ENCODE measurements at regions not wholly inside any gene's neighbourhood (a gene's known extent, or its start where the extent isn't known, plus 50 kb on each side); places are given as distances from the start of the nearest gene placed in this dataset.
"Not testable (repeated sequence)": the region's sequence is repeated elsewhere in the genome, so short reads cannot be mapped to it uniquely, and the experiment has no call there.

- not testable (repeated sequence) for H3K4me2 ChIP-seq; H2AFZ ChIP-seq (ENCODE audit: low read depth); H3K27ac ChIP-seq; H3K4me3 ChIP-seq (IDR thresholded peaks at IDR 0.05; ENCODE audit: insufficient read depth, low read depth, low read length); H3K9ac ChIP-seq; H4K20me1 ChIP-seq (ENCODE audit: insufficient read depth); H3K36me3 ChIP-seq (ENCODE audit: insufficient read depth); H3K27me3 ChIP-seq (ENCODE audit: insufficient read depth, low read depth); H3K79me2 ChIP-seq (ENCODE audit: insufficient read depth, low read depth); H3K4me1 ChIP-seq (ENCODE audit: low read depth, poor library complexity, severe bottlenecking)
These were observed 1407.3 kb upstream of the PCDH10 start for GRCh38 chr4:131741836-131742235.

GRCh38 chr4:131742536-131743205 lies 1406.4 kb upstream of the PCDH10 start:
- not testable (repeated sequence) for H3K4me2 ChIP-seq; H3K36me3 ChIP-seq (ENCODE audit: insufficient read depth); H3K27me3 ChIP-seq (ENCODE audit: insufficient read depth, low read depth); H2AFZ ChIP-seq (ENCODE audit: low read depth); H3K4me1 ChIP-seq (ENCODE audit: low read depth, poor library complexity, severe bottlenecking); H3K27ac ChIP-seq; H4K20me1 ChIP-seq (ENCODE audit: insufficient read depth); H3K9ac ChIP-seq; H3K79me2 ChIP-seq (ENCODE audit: insufficient read depth, low read depth); H3K4me3 ChIP-seq (IDR thresholded peaks at IDR 0.05; ENCODE audit: insufficient read depth, low read depth, low read length)

DNA sequence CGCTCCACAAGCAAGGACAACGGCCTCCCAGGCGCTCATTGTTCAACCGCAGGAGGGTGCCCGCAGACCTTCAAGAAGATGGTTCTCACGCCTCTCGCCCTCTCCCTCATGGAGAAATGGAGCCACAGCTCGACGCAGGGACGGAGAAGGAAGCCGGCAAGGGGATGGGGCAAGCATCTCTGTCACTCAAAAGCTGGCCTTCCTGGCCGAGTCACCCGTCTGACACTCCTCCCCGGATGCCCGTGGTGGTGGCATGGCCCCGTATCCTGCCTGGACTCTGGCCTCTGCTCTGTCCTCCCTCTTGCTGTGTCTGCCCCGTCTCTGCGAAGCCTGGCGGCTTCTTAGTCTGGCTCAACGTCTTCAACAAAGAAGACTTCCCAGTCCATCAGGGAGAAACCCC lies 1405.7 kb upstream of the PCDH10 start:
- H2AFZ ChIP-seq (ENCODE audit: low read depth); H3K4me3 ChIP-seq (IDR thresholded peaks at IDR 0.05; ENCODE audit: insufficient read depth, low read depth, low read length); H3K4me1 ChIP-seq (ENCODE audit: low read depth, poor library complexity, severe bottlenecking); H3K9ac ChIP-seq; H3K27ac ChIP-seq; H3K79me2 ChIP-seq (ENCODE audit: insufficient read depth, low read depth); H3K27me3 ChIP-seq (ENCODE audit: insufficient read depth, low read depth); H4K20me1 ChIP-seq (ENCODE audit: insufficient read depth); H3K4me2 ChIP-seq; H3K36me3 ChIP-seq (ENCODE audit: insufficient read depth): not testable (repeated sequence)

DNA sequence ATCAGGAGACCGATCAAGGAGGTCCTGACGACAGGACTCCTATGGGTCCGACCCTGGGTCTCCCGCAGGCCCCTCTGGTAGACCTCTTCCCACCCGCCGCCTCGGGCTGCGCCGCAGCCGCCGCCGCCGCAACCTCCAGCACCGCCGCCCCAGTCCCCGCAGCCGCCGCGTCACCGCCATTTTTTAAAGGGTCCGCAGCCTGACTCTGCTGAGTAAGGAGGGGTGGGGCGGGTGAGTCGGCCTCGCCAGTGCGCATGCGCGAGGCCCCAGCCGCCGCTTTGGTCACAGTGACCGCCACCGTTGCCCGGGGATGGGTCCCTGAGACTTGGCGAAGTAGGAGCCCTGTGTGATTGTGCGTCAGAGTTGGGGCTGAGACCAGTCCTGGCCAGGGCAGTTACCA lies 1401.9 kb upstream of the PCDH10 start:
- not testable (repeated sequence) for H2AFZ ChIP-seq (ENCODE audit: low read depth); H4K20me1 ChIP-seq (ENCODE audit: insufficient read depth); H3K36me3 ChIP-seq (ENCODE audit: insufficient read depth); H3K9ac ChIP-seq; H3K4me3 ChIP-seq (IDR thresholded peaks at IDR 0.05; ENCODE audit: insufficient read depth, low read depth, low read length); H3K4me1 ChIP-seq (ENCODE audit: low read depth, poor library complexity, severe bottlenecking); H3K27ac ChIP-seq; H3K79me2 ChIP-seq (ENCODE audit: insufficient read depth, low read depth); H3K4me2 ChIP-seq; H3K27me3 ChIP-seq (ENCODE audit: insufficient read depth, low read depth)

DNA sequence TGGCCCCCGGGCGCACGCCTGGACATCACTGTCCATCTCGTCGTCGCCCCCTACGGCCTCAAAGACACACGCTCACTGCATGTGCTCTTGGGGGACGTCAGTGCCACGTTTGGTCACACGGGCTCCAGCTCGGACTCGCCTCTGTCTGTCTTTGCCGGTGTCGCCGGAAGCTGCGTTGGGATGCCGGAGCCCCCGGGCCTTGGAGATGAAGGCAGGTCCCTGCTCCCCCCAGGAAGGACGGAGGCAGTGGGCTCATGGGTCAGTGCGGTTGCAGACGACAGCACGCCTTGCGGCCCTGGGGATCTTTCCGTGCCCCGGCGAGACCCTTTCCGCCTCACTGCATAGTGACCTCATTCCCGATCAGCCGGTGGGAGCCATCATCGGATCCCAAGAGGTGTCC lies 1399.9 kb upstream of the PCDH10 start:
- not testable (repeated sequence) for H4K20me1 ChIP-seq (ENCODE audit: insufficient read depth); H3K27me3 ChIP-seq (ENCODE audit: insufficient read depth, low read depth); H3K79me2 ChIP-seq (ENCODE audit: insufficient read depth, low read depth); H3K4me1 ChIP-seq (ENCODE audit: low read depth, poor library complexity, severe bottlenecking); H3K9ac ChIP-seq; H3K4me3 ChIP-seq (IDR thresholded peaks at IDR 0.05; ENCODE audit: insufficient read depth, low read depth, low read length); H3K27ac ChIP-seq; H2AFZ ChIP-seq (ENCODE audit: low read depth); H3K4me2 ChIP-seq; H3K36me3 ChIP-seq (ENCODE audit: insufficient read depth)

DNA sequence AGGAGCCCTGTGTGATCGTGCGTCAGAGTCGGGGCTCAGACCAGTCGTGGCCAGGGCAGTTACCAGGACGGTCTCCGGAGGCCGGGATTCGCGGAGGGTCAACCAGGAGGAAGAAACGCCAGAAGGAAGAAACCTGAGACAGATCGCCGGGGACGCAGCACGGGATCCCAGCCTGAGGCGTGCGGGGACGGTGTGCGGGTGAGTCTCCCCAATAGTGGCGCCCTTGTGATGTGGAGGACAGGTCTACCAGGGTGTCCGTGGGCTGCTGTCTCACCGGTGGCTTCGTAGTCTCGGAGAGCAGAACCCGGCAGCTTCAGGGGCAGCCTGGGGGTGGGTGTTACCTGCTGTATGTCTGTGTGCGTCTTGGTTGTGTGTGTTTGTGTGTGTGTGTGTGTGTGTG lies 1399.1 kb upstream of the PCDH10 start:
- H4K20me1 ChIP-seq (ENCODE audit: insufficient read depth); H3K79me2 ChIP-seq (ENCODE audit: insufficient read depth, low read depth); H3K4me3 ChIP-seq (IDR thresholded peaks at IDR 0.05; ENCODE audit: insufficient read depth, low read depth, low read length); H3K36me3 ChIP-seq (ENCODE audit: insufficient read depth); H3K9ac ChIP-seq; H3K4me1 ChIP-seq (ENCODE audit: low read depth, poor library complexity, severe bottlenecking); H3K27ac ChIP-seq; H2AFZ ChIP-seq (ENCODE audit: low read depth); H3K27me3 ChIP-seq (ENCODE audit: insufficient read depth, low read depth); H3K4me2 ChIP-seq: not testable (repeated sequence)

GRCh38 chr4:131750469-131750868 lies 1398.6 kb upstream of the PCDH10 start:
- H3K27ac ChIP-seq; H3K36me3 ChIP-seq (ENCODE audit: insufficient read depth); H4K20me1 ChIP-seq (ENCODE audit: insufficient read depth); H2AFZ ChIP-seq (ENCODE audit: low read depth); H3K4me2 ChIP-seq; H3K4me1 ChIP-seq (ENCODE audit: low read depth, poor library complexity, severe bottlenecking); H3K79me2 ChIP-seq (ENCODE audit: insufficient read depth, low read depth); H3K4me3 ChIP-seq (IDR thresholded peaks at IDR 0.05; ENCODE audit: insufficient read depth, low read depth, low read length); H3K9ac ChIP-seq; H3K27me3 ChIP-seq (ENCODE audit: insufficient read depth, low read depth): not testable (repeated sequence)

- H3K27me3 ChIP-seq (ENCODE audit: insufficient read depth, low read depth); H2AFZ ChIP-seq (ENCODE audit: low read depth); H3K79me2 ChIP-seq (ENCODE audit: insufficient read depth, low read depth); H3K27ac ChIP-seq; H3K4me3 ChIP-seq (IDR thresholded peaks at IDR 0.05; ENCODE audit: insufficient read depth, low read depth, low read length); H3K4me2 ChIP-seq; H3K36me3 ChIP-seq (ENCODE audit: insufficient read depth); H4K20me1 ChIP-seq (ENCODE audit: insufficient read depth); H3K4me1 ChIP-seq (ENCODE audit: low read depth, poor library complexity, severe bottlenecking); H3K9ac ChIP-seq: not testable (repeated sequence)
These were observed 1386.9 kb upstream of the PCDH10 start for GRCh38 chr4:131762234-131762633.

All from KMS-11 (cell line).